Stimulated activated CD4-positive, alpha-beta T cell treated with anti-CD3 and anti-CD28 coated beads, TNF-alpha, amount 100 ng/mL, for 4 hours (primary cell): ENCODE measurements at regions not wholly inside any gene's neighbourhood (a gene's known extent, or its start where the extent isn't known, plus 50 kb on each side); places are given as distances from the start of the nearest gene placed in this dataset.
"Not testable (repeated sequence)": the region's sequence is repeated elsewhere in the genome, so short reads cannot be mapped to it uniquely, and the experiment has no call there.

Source experiments
- DNase-seq, 3 experiments: peaks; one replicate each; pipeline ENCODE4 v3.0.0-alpha.2; 2020; ENCODE audit warnings: low read depth in 3 of 3

DNA sequence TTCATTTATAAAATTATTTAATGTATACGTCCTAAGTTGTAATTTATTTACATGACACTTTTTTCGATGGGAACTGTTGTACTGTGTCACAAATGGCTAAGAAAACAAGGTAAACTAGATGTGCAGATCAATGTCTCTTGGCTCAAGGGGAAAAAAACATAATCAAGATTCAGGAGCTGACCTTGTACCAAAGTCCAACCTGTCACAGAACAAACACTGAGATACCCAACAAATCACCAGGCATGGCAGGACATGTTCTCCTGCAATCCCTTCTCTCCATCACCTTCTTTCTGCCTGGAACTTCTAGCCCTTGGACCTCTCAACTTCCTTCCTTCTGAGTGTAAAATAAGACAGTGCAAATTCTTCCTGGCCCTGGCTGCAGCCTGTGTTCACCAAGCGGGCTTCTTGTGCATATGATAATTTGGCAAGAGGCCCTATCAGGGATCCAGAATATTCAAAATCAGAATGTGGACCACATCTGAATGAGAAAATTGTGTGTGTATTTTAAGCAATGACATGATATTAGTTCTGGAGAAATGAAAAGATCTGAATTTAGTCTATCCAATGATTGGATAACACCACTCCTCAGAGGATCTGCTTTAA, 445.9 kb downstream of the ZNF536 start:
- no peak for DNase-seq

DNA sequence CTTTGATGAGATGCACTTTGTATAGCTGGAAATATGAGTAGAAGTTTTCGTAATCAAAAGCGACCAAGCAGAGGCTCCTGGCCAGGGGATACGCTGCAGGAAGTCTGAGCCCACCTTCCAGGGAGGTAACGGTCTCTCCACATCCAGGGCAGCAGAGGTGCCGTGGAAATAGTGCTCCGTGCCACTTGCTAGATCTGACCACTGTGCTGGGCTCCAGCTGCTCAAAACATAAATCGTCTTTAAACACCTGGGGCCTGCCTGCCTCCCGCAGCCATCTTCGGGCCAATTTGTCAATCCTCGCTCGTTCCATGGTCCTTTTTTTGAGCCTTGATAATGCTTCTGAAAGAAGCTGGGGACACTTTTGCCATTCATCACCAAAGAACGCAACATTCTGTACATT, 445.0 kb downstream of the ZNF536 start:
- DNase-seq, result no peak

DNA sequence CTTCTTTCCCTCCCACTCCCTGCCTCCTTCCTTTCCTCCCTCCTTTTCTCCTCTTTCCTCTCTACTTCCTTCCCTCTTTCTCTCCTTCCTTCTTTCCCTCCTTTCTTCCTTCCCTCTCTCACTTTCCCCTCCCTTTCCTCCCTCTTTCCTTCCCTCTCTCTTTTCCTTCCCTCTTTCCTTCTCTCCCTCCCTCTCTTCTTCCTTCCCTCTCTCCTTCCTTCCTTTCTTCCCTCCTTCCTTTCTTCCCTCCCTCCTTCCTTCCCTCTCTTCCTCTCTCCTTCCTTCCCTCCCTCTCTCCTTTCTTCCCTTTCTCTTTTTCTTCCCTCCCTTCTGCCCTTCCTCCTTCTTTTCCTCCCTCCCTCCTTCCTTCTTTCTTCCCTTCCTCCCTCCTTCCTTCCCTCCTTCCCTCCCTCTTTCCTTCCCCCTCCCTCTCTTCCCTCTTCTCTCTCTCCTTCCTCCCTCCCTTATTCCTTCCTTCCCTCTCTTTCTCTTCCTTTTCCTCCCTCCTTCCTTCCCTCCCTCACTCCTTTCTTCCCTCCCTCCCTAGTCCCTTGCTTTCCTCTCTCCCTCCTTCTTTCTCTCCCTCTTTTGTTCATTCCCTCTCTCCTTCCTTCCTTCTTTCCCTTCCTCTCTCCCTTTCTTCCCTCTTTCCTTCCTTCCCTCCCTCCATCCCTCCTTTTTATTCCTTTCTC, 443.9 kb downstream of the ZNF536 start:
- no peak for DNase-seq

DNA sequence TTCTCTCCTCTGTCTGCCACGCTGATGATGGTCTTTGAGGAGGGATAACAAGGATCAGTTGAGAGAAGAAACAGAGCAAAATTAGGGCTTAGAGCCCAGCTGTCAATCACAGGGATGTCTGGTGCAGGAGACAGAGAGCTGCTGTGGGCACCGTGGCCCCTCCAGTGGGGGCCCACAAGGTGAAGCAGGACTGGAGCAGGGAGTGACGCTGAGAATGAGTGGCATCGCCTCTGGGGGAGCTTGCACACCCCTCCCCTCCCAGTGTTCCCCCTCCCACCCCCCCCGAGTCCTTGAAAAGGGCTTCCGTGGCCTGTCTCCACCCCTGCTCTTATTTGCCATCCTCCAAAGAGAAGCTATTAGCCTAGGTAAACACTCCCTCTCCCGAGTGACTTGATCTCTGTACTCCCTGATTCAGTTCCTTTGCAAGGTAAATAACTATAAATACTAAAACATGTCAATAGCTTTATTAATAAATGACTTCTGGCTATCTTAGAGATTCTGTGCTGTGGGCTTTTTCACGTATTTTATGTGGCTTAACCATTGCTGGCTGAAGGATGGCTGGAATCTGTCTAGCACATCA, 440.0 kb downstream of the ZNF536 start:
- DNase-seq, result no peak

DNA sequence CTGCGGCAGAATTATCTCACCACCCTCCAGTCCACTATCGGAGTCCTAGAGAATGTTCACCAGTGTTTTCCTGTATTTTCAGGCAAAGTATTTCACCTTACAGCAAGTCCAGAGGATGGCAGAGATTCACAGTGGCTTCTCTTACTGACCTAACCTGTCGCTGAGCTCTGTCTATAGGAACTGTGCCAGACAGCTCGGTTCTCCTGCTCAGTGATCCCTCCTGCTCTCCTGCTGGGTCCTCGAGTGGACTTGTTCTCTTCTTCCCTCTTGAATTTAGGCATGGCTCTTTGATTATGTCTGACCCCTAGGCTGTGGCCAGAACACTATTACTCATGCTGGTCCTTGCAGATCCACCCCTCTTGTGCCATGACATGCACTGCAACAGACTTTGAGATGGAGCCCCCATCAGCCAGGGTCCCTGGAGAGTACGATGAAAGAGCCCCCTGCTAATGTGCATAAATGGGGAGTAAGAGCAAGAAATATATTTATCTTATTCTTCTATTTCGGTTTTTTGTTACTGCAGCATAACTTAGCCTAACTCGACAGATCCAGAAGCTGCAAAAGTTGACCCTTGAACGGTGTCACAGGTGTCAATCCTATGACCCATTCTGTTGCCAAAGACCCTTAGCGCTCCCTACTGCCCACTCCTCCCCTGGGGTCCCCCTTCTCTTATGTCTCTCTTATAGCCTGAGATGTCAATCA, 439.4 kb downstream of the ZNF536 start:
- no peak for DNase-seq

DNA sequence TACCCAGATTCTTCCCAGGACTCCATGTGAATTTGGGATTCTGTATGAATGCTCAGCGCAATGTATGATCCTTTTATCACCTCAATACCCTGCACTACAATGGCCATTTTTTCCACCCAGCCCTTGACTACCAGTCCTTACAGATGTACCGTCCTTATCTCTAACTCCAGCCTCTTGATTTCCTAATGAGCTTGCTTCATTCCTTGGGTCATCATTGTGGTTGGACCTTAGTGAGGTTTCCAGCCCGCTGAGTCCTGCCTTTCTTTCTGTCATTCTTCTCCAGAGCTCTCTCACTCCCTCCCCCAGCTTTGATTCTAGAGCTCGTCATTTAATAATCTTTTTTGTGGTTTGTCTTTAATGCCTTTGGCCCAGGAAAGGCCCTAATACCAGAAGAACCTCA, 438.5 kb downstream of the ZNF536 start:
- no peak for DNase-seq

DNA sequence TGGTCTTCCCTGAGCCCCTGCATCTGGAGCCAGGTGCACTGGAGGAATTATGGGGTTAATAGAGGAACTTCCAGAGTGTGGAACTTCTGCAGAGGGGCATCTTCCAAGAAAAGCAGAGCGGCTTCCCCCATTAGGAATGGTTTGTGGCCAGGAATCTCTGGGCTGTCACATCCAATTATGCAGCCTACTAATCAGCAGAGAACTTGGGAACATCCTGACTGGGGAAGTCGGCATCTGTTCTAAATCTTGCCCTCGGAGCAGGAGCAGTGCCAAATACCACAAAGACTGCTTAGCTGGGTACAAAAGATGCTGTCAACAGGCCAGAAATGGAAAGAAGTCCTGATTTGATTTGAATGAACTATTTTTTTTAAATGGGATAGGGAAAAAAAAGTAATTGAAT, 435.1 kb downstream of the ZNF536 start:
- no peak for DNase-seq

DNA sequence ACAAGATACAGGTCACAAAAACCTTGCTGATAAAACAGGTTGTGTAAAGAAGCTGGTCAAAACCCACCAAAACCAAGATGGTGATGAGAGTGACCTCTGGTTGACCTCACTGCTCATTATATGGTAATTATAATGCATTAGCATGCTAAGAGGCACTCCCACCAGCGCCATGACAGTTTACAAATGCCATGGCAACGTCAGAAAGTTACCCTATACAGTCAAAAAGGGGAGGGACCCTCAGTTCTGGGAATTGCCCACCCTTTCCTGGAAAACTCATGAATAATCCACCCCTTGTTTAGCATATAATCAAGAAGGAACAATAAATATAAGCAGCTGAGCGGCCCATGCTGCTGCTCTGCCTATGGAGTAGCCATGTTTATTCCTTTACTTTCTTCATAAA, 434.1 kb downstream of the ZNF536 start:
- no peak for DNase-seq

DNA sequence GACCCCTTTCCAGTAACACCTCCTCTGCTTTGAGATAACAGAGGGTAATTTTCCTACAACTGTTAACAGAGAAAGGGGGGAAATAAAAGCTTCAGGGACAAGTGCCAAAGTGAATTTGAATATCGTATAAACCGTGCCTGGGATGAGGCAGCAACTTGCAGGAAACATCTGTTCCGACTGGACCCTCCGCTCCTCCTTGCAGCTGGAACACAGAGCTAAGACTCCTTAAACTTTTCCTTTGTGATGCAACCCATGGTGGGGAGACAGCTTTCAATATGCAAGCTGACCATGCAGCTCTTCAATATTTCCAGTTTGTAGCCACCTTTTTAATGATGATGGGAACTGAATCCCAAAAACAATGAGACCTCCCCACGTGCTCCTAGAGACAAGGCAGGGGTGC, 432.6 kb downstream of the ZNF536 start:
- no peak for DNase-seq

DNA sequence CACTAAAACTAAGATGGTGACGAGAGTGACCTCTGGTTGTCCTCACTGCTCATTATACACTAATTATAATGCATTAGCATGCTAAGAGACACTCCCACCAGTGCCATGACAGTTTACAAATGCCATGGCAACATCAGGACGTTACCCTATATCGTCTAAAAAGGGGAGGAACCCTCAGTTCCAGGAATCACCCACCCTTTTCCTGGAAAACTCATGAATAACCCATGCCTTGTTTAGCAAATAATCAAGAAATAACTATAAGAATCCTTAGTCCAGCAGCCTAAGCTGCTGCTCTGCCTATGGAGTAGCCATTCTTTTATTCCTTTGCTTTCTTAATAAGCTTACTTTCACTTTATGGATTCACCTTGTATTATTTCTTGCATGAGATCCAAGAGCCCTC, 432.1 kb downstream of the ZNF536 start:
- not testable (repeated sequence) for DNase-seq

DNA sequence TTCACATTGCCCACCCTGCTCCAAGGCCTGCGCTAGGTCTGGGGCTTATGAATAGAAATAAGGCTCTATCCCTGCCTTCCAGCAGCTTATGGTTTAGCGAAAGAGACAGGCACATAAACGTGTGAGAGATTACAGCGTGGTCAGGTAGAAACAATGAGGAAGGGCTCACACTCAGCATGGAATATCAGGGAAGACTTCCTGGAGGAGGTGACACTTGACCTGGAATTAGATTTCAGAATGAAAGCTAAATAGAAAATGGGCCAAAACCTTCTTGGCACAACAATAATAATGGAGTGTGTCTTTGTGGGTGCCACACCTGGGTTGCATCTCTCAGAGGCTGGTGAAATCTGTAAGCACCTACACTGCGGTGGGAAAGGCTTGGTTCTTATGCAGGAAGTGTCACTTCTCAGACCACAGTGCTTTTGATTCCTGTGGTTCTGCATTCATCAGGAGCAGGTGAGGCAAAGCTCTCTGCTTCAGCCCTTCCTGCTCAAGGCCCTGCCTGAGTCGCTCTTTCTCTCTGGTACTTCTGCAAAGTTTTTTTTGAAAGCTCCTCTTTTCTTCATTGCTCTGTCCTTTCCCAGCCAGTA, 430.3 kb downstream of the ZNF536 start:
- no peak for DNase-seq

DNA sequence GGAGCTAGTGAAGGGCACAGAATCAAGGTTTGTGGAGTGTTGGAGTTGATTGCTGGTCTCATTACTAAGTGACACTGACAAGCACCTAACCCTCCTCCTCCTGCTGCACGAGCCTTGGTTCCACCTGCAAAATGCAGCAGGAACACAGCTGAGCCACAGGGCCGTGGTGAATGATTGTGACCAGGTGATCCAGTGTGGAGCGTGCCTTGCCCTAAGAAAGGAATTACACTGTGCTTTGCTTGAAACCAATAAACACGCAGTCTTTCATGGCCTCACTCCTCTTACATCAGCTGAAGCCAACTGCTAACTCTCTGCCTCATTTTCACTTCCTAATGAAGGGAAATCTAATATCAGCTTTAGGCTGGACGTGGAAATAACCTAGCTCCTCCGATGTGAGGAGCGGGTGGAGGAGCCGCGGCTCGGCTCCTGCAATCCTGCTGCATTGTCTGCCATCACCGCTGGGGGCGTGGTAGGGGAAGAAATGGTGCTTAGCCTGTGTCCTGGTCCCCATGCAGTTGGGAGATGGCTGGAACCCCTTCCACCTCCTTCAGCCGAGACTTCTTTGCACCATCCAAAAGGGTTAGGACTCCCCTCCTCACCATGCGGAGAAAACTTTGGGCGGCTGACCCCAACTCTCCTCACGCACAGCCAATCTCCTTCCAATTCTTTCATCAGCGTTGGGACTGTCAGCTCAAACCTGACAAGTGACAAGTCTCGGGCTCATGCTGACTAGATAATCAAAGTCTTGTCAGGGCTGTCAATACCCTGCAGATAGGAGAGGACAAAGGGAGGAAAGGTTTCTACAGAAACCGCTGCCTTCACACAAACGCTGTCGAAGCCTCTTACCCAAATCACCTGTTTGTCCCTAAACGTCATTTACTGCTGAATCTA, 427.9 kb downstream of the ZNF536 start:
- no peak for DNase-seq

DNA sequence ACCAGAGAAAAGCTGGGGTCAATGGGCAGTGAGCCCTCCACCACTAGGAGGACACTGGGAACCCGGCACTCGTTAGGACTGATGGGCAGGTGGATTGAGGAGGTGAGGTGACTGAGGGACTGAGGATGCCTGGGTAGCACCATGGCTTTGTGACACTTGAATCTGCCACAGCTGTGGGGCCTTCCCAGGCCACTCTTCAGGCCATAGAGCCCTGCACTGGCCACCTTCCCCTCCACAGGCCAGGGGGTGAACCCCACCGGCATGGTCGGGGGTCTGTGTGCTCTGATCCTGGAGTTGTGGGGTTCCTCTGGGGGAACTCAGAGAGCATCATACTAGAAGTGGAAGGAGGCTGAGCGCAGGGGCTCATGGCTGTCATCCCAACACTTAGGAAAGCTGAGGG, 423.5 kb downstream of the ZNF536 start:
- no peak for DNase-seq

DNA sequence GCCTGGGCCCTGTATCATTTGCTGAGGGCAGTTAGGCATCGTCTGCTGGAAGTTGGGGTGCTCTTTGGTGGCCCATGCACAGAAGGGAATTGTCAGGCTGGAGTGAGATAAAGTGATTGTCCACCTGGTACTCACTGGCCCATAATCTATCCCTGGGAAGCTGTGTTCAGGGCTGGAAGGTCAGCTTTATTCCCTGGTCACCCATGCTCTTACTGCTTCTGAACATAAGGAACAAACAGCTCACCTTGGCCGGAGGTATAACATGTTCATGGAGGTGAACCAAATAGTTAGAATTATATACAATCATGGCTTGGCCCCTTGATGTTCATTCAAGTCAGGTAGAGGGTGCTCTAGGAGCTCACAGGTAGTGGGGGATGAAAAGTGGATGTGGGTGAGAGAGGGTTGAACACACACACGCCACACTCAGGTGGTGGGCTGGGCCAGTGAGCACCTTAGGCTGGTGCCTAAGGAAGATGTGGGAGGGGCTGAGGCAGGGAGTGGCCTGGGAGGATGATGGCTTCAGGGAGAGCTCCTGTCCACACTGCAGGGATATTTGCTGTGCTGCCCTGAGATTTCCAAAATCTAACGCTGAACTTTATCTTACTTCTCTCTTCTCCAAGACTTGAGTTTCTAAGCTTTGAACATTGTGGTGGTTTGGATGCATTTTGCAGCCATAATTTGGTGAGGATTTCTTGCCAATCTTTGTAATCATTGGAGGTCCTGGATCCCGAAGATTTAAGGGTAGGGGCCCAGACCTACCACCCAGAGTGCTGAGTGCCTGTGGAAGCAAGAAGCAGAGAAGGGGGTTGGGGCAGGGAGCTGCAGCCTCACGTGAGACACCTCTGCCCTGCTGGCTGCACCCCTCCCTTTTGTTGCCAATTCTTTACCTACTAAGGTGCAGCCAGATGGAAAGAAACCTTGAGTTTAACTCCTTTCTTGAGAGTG, 420.6 kb downstream of the ZNF536 start:
- DNase-seq, result no peak

DNA sequence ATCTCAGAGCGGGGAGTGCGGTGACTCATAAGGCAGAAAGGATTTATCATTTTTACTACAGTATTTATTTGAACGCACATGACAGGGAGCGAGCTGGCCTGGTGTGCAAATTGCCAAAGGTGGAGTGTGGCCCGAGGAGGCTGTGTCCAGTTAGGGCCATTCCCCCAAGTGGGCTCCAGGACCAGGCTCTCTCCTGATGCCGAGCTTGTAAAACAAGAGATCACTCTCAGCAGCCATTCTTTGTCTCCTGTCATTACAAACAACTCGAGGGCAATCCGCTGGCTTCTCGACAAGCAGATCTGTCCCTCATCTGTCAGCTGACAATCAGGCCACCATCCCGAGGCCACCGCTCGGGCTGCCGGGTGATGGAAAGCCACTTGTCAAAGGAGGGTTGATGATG, 418.9 kb downstream of the ZNF536 start:
- DNase-seq, result no peak

DNA sequence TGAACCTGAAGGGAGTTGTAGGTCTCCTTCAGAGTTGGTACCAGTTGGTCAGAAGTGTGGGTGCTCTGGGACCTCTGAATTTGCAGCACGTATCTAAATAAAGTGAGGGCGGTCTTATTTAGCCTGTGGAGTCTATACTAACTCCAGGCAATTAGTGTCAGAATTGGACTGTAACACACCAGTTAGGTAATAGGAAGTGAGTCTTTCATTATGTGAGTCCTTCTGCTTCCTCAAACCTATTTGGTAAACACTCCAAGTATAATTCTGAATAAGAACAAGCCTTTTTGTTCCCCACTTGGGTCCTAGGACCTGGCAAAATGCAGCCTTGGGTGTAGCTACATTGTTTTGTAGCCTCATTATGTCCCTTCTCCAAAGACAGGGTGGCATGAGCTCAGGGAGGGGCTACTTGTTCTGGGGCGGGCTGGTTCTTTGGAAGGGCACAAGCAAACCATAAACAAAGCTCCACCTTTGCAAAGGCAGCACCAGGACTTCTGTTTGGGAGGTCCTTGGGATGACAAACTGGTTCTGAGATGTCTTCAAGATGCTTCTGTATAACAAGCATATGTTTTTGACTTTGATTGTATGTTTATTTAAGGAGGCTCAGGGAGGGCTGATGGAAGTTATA, 418.0 kb downstream of the ZNF536 start:
- DNase-seq, result no peak

DNA sequence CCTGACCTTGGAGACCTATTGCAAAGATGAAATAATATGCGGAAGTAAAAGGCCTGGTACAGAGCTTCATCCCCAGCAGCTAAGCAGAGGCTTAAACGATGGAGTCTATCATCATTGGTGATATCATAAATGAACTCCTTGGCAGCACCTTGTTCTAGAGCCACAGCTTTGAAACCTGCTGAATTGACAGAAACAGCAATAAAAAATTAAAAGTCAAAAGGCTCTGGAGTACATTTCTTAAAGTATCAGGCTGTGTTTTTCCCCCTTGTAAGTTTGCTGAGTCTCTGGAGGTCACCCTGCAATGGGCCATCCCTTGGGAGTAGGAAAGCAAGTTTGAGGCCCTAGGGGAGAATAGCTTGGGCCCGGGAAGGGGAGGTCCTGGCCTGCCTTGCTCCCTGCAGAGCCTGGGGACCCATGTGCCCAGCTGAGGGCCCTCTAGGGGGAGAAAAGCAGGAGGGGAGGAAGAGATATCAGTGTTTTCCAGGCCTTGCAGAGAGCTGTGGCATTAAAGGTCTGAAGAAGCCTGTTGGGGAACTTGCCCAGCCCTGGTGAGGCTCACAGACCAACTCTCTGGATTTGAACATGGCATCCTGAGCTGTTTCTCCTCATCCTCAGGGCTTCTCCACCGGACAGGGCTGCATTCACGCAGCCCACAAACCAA, 416.1 kb downstream of the ZNF536 start:
- no peak for DNase-seq

DNA sequence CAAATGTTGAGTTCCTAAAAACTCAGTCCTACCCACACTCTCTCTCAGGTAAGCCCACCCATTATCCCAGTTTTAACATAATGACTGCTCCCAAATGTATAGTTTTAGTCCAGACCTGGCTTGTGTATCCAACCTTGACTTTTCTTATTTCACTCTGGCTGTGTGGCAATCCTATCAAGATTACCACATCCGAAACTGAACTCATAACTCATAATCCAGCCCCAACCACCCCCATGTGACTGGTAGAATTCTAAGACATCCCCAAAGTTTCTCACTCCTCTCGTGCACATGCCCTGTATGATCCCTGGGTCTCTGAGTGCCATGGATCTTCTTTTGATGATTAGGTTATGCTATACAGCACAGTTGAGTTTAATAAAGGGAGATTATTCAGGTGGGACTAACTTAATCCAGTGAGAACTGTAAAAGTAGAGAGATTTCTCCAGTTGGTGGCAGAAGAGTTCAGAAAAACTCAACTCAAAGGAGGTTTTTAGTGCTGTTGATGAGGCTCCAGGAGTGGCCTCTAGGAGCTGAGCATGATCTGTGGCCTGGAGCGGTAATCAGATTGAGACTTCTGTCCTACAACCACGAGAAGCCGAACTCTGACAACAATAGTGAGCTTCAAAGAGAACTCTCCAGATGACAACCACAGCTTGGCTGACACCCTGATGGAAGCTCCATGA, 413.4 kb downstream of the ZNF536 start:
- no peak for DNase-seq
